Ovary (tissue), 3 donors: ENCODE measurements at regions not wholly inside any gene's neighbourhood (a gene's known extent, or its start where the extent isn't known, plus 50 kb on each side); places are given as distances from the start of the nearest gene placed in this dataset.

Source experiments
- CTCF ChIP-seq, 3 donors: fragments of 450-650 bp in 2 of 3; fragments of 200-600 bp in 1 of 3; IDR thresholded peaks; one replicate each; pipeline versions ENCODE4 v1.5.1 to v1.8.0; 2016 to 2022; ENCODE audit warnings: antibody characterized with exemption in 3 of 3, mild to moderate bottlenecking in 1 of 3
- EP300 ChIP-seq: sonication (generic); formaldehyde crosslinking; IDR thresholded peaks from one replicate; pipeline ENCODE4 v1.6.1; 2017; ENCODE audit warnings: antibody characterized with exemption
- POLR2A ChIP-seq: fragments of 450-650 bp; IDR thresholded peaks from one replicate; pipeline ENCODE4 v1.6.1; 2017; ENCODE audit warnings: antibody characterized with exemption, mild to moderate bottlenecking, moderate library complexity
- donor health status: DM: no; HTN: no; CAD: no.

GRCh38 chr6:106022801-106023200, 63.3 kb upstream of the PRDM1 start:
- TF ChIP-seq POLR2A (no peak), CTCF (IDR thresholded peaks at IDR 0.05) (no peak), EP300 (no peak)
